ENCODE measurements at regions not wholly inside any gene's neighbourhood (a gene's known extent, or its start where the extent isn't known, plus 50 kb on each side); places are given as distances from the start of the nearest gene placed in this dataset.

- DNase-seq (ENCODE audit: low read depth) = no peak
- TF ChIP-seq CTCF (IDR thresholded peaks at IDR 0.05; ENCODE audit: insufficient read depth, low read length, poor library complexity, severe bottlenecking) = no peak
These were observed 79.0 kb downstream of the TNP1 start for GRCh38 chr2:216780843-216781242.

GRCh38 chr2:216777637-216778273 lies 82.1 kb downstream of the TNP1 start:
- TF ChIP-seq CTCF (IDR thresholded peaks at IDR 0.05; ENCODE audit: insufficient read depth, low read length, poor library complexity, severe bottlenecking) = peak; percentile 62
- Histone ChIP-seq H3K36me3 (ENCODE audit: control insufficient read depth, insufficient read depth, low read length) (no peaks in the 10 kb centered on the region), H3K4me3 (ENCODE audit: low read depth, low read length) (no peak overlapping the region), H3K27me3 (ENCODE audit: control insufficient read depth, insufficient read depth, low read length) (no peaks in the 10 kb centered on the region)
- no peak for DNase-seq (ENCODE audit: low read depth)

More at GRCh38 chr2:216780843-216781242, 79.0 kb downstream of the TNP1 start:
- Histone ChIP-seq H3K4me3 (ENCODE audit: low read depth, low read length) (no peak overlapping the region), H3K36me3 (ENCODE audit: control insufficient read depth, insufficient read depth, low read length) (no peaks in the 10 kb centered on the region), H3K27me3 (ENCODE audit: control insufficient read depth, insufficient read depth, low read length) (no peaks in the 10 kb centered on the region)

- Histone ChIP-seq H3K36me3 (ENCODE audit: control insufficient read depth, insufficient read depth, low read length) (no peaks in the 10 kb centered on the region), H3K27me3 (ENCODE audit: control insufficient read depth, insufficient read depth, low read length) (no peaks in the 10 kb centered on the region), H3K4me3 (ENCODE audit: low read depth, low read length) (no peak overlapping the region)
- no peak for DNase-seq (ENCODE audit: low read depth)
- TF ChIP-seq CTCF (IDR thresholded peaks at IDR 0.05; ENCODE audit: insufficient read depth, low read length, poor library complexity, severe bottlenecking) = no peak
These were observed 80.9 kb upstream of the IGFBP5 start for GRCh38 chr2:216776066-216776850.

GRCh38 chr2:216775043-216775453 lies 79.7 kb upstream of the IGFBP5 start:
- H3K4me3 ChIP-seq (ENCODE audit: low read depth, low read length) = no peak overlapping the region
- DNase-seq (ENCODE audit: low read depth) = peak; percentile 100
- peak; percentile 11 for TF ChIP-seq CTCF (IDR thresholded peaks at IDR 0.05; ENCODE audit: insufficient read depth, low read length, poor library complexity, severe bottlenecking)
- H3K27me3 ChIP-seq (ENCODE audit: control insufficient read depth, insufficient read depth, low read length) = no peaks in the 10 kb centered on the region
- H3K36me3 ChIP-seq (ENCODE audit: control insufficient read depth, insufficient read depth, low read length) = no peaks in the 10 kb centered on the region

- Histone ChIP-seq H3K4me3 (ENCODE audit: low read depth, low read length) (no peak overlapping the region), H3K27me3 (ENCODE audit: control insufficient read depth, insufficient read depth, low read length) (no peaks in the 10 kb centered on the region), H3K36me3 (ENCODE audit: control insufficient read depth, insufficient read depth, low read length) (no peaks in the 10 kb centered on the region)
- no peak for TF ChIP-seq CTCF (IDR thresholded peaks at IDR 0.05; ENCODE audit: insufficient read depth, low read length, poor library complexity, severe bottlenecking)
- peak; percentile 66 for DNase-seq (ENCODE audit: low read depth)
These were observed 79.3 kb upstream of the IGFBP5 start for GRCh38 chr2:216774620-216775019.

All from kidney epithelial cell (primary cell).